Neural cell (in vitro differentiated cells): ENCODE measurements at regions not wholly inside any gene's neighbourhood (a gene's known extent, or its start where the extent isn't known, plus 50 kb on each side); places are given as distances from the start of the nearest gene placed in this dataset.

Experiments used
- H2AFZ ChIP-seq: fragments of 200-600, 300-800 bp; sonication (generic), shearing (Covaris generic); 2 replicates; pipeline ENCODE4 v1.6.0; 2014; ENCODE audit warnings: low read depth, mild to moderate bottlenecking, antibody characterized with exemption, low read length, moderate library complexity
- H3F3A ChIP-seq: fragments of 200-600 bp; shearing (Covaris generic); 2 replicates; pipeline ENCODE4 v1.6.1; 2016; ENCODE audit warnings: mild to moderate bottlenecking, moderate library complexity, mixed read lengths, antibody characterized with exemption, low read length; ENCODE audit not compliant: insufficient read depth, poor library complexity, severe bottlenecking
- H3K27ac ChIP-seq: fragments of 200-600, 300-800 bp; sonication (generic), shearing (Covaris generic); 2 replicates; pipeline ENCODE4 v1.5.1; 2014; ENCODE audit warnings: mild to moderate bottlenecking, low read length, moderate library complexity
- H3K27me3 ChIP-seq: fragments of 300-800, 200-600 bp; sonication (generic), shearing (Covaris generic); 2 replicates; pipeline ENCODE4 v1.6.0; 2014; ENCODE audit warnings: mild to moderate bottlenecking, low read depth, low read length, moderate library complexity; ENCODE audit not compliant: insufficient read depth
- H3K36me3 ChIP-seq: fragments of 300-800, 200-600 bp; sonication (generic), shearing (Covaris generic); 2 replicates; pipeline ENCODE4 v1.5.1; 2014; ENCODE audit warnings: mild to moderate bottlenecking, antibody characterized with exemption, low read length, moderate library complexity; ENCODE audit not compliant: insufficient read depth
- H3K4me2 ChIP-seq: fragments of 300-800, 200-600 bp; sonication (generic), shearing (Covaris generic); 2 replicates; pipeline ENCODE4 v1.6.0; 2014; ENCODE audit warnings: mild to moderate bottlenecking, low read length
- H3K4me3 ChIP-seq: fragments of 300-800, 200-600 bp; sonication (generic), shearing (Covaris generic); 2 replicates; pipeline ENCODE4 v1.5.1; 2014; ENCODE audit warnings: mild to moderate bottlenecking, low read length, moderate library complexity
- H3K79me2 ChIP-seq: fragments of 200-600 bp; shearing (Covaris generic); replicated peaks from 2 replicates; pipeline ENCODE4 v1.6.0; 2014; ENCODE audit warnings: mild to moderate bottlenecking, low read length, moderate library complexity; ENCODE audit not compliant: insufficient read depth
- H3K9ac ChIP-seq: fragments of 300-800, 200-600 bp; sonication (generic), shearing (Covaris generic); 2 replicates; pipeline ENCODE4 v1.6.1; 2016; ENCODE audit warnings: mild to moderate bottlenecking, low read length, mixed read lengths
- H3K9me2 ChIP-seq: fragments of 200-600 bp; shearing (Covaris generic); 2 replicates; pipeline ENCODE4 v1.6.1; 2016; ENCODE audit warnings: mild to moderate bottlenecking, low read length, mixed read lengths; ENCODE audit not compliant: insufficient read depth
- H3K9me3 ChIP-seq: fragments of 200-600, 300-800 bp; sonication (generic), shearing (Covaris generic); 2 replicates; pipeline ENCODE4 v1.6.1; 2016; ENCODE audit warnings: mild to moderate bottlenecking, mixed run types, low read length, moderate library complexity, mixed read lengths
- H4K20me1 ChIP-seq: fragments of 200-600 bp; shearing (Covaris generic); 2 replicates; pipeline ENCODE4 v1.6.1; 2016; ENCODE audit warnings: mild to moderate bottlenecking, mixed run types; ENCODE audit not compliant: insufficient read depth
- CTCF ChIP-seq: fragments of 450-650 bp; IDR thresholded peaks from 2 replicates; pipeline ENCODE4 v1.5.1; 2014; ENCODE audit warnings: antibody characterized with exemption, mild to moderate bottlenecking, moderate library complexity; ENCODE audit not compliant: poor library complexity, severe bottlenecking
- EP300 ChIP-seq: fragments of 450-650 bp; conservative IDR thresholded peaks from 2 replicates; pipeline ENCODE4 v1.6.1; 2014; ENCODE audit warnings: antibody characterized with exemption, mild to moderate bottlenecking, moderate library complexity; ENCODE audit not compliant: poor library complexity, severe bottlenecking
- EZH2 ChIP-seq: fragments of 200-600, 300-800 bp; shearing (Covaris generic), sonication (generic); IDR thresholded peaks from 2 replicates; pipeline ENCODE4 v1.6.1; 2014; ENCODE audit warnings: antibody characterized with exemption, low read length, borderline replicate concordance, mild to moderate bottlenecking; ENCODE audit not compliant: insufficient read depth, poor library complexity, severe bottlenecking
- MXI1 ChIP-seq: fragments of 450-650 bp; conservative IDR thresholded peaks from 2 replicates; pipeline ENCODE4 v1.6.1; 2014; ENCODE audit warnings: antibody characterized with exemption, mild to moderate bottlenecking; ENCODE audit not compliant: poor library complexity, severe bottlenecking
- POLR2AphosphoS5 ChIP-seq: IDR thresholded peaks from 2 replicates; pipeline ENCODE4 v1.6.1; 2012
- RAD21 ChIP-seq: fragments of 450-650 bp; conservative IDR thresholded peaks from 2 replicates; pipeline ENCODE4 v1.6.1; 2014; ENCODE audit warnings: antibody characterized with exemption, mild to moderate bottlenecking, moderate library complexity
- SMC3 ChIP-seq: fragments of 450-650 bp; conservative IDR thresholded peaks from 2 replicates; pipeline ENCODE4 v1.6.1; 2014; ENCODE audit warnings: antibody characterized with exemption, mild to moderate bottlenecking, moderate library complexity; ENCODE audit not compliant: poor library complexity
- TAF1 ChIP-seq: IDR thresholded peaks from 2 replicates; pipeline ENCODE4 v1.6.1; 2012; ENCODE audit warnings: low read depth
- TF ChIP-seq, protein P1 (sequence below): IDR thresholded peaks from 2 replicates; pipeline ENCODE4 v1.6.1; 2012; ENCODE audit warnings: borderline replicate concordance

DNA sequence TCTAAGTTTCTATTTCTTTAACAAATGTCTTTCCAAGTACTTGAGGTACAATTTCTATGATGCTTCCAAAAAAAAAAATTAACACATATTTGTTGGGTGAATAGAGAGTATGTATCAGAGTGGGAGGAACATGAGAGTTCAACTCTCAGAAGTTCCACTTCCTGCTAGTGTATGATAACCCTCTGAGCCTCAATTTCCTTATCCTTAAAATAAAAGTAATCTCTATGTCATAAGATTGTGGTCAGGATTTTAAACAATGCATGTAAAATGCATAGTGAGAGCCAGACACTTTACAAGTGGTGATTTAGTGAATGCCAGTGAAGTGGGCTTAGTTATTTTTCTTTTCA is 270.3 kb upstream of the AMIGO2 start:
- Histone ChIP-seq H3K4me3 (no peak overlapping the region), H3K27ac (no peak overlapping the region), H4K20me1 (no peaks in the 10 kb centered on the region), H3K9ac (no peak overlapping the region), H3K9me3 (no peaks in the 10 kb centered on the region), H3K4me2 (no peak overlapping the region), H3K27me3 (no peaks in the 10 kb centered on the region), H3K9me2 (no peaks in the 10 kb centered on the region), H2AFZ (no peak overlapping the region), H3F3A (no peaks in the 10 kb centered on the region), H3K79me2 (no peaks in the 10 kb centered on the region), H3K36me3 (no peaks in the 10 kb centered on the region)
- TF ChIP-seq EZH2 (no peak), TAF1 (no peak), RAD21 (no peak), MXI1 (no peak), POLR2AphosphoS5 (no peak), CTCF (no peak), EP300 (no peak), SMC3 (no peak)
- TF ChIP-seq, protein P1, sequence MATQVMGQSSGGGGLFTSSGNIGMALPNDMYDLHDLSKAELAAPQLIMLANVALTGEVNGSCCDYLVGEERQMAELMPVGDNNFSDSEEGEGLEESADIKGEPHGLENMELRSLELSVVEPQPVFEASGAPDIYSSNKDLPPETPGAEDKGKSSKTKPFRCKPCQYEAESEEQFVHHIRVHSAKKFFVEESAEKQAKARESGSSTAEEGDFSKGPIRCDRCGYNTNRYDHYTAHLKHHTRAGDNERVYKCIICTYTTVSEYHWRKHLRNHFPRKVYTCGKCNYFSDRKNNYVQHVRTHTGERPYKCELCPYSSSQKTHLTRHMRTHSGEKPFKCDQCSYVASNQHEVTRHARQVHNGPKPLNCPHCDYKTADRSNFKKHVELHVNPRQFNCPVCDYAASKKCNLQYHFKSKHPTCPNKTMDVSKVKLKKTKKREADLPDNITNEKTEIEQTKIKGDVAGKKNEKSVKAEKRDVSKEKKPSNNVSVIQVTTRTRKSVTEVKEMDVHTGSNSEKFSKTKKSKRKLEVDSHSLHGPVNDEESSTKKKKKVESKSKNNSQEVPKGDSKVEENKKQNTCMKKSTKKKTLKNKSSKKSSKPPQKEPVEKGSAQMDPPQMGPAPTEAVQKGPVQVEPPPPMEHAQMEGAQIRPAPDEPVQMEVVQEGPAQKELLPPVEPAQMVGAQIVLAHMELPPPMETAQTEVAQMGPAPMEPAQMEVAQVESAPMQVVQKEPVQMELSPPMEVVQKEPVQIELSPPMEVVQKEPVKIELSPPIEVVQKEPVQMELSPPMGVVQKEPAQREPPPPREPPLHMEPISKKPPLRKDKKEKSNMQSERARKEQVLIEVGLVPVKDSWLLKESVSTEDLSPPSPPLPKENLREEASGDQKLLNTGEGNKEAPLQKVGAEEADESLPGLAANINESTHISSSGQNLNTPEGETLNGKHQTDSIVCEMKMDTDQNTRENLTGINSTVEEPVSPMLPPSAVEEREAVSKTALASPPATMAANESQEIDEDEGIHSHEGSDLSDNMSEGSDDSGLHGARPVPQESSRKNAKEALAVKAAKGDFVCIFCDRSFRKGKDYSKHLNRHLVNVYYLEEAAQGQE: no peak

DNA sequence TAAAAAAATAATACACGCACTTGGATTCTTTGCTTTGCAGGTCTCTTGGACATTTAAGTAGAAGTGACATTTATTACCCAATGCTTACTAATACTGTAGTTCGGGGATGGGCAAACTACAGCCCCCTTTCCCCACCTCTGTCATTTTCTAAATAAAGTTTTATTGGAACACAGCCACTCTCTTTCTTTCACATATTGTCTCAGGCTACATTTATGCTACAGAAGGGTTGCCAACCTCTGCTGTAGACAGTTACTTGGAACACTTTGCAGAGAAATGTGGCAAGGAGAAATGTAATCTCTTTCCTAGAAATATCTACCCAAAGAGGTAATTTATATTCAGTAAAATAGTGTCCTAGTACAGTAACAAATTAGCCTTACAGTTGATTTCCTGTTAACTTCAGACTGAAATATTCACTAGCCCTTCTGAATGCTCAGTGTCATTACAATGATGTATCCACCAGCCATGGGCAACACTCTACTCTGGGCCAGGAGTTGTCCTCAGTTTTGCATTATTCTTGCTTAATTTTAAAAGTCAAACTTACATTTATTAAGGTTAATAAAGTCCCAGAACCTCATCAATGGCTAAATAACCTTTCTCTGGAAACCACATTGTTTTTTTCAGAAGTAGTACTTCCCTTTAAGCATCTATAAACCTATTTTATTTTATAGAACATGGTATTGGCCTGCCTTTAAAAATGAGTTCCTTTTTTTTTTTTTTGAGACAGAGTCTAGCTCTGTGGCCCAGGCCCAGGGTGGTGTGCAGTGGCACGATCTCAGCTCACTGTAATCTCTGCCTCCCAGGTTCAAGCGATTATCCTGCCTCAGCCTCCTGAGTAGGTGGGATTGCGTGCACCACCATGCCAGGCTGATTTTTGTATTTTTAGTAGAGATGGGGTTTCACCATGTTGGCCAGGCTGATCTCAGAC is 269.6 kb upstream of the AMIGO2 start:
- Histone ChIP-seq H3K4me2 (no peak overlapping the region), H2AFZ (no peak overlapping the region), H3K9me3 (no peaks in the 10 kb centered on the region)

More for the DNA sequence above, 269.6 kb upstream of the AMIGO2 start:
- Histone ChIP-seq H3K27me3 (no peaks in the 10 kb centered on the region), H3K9ac (no peak overlapping the region), H3K4me3 (no peak overlapping the region), H3K79me2 (no peaks in the 10 kb centered on the region), H3F3A (no peaks in the 10 kb centered on the region), H4K20me1 (no peaks in the 10 kb centered on the region), H3K36me3 (no peaks in the 10 kb centered on the region), H3K9me2 (no peaks in the 10 kb centered on the region), H3K27ac (no peak overlapping the region)
- TF ChIP-seq SMC3 (no peak), RAD21 (no peak), POLR2AphosphoS5 (no peak), MXI1 (no peak), CTCF (no peak), EP300 (no peak)
